ENCODE measurements at regions not wholly inside any gene's neighbourhood (a gene's known extent, or its start where the extent isn't known, plus 50 kb on each side); places are given as distances from the start of the nearest gene placed in this dataset.
"Not testable (repeated sequence)": the region's sequence is repeated elsewhere in the genome, so short reads cannot be mapped to it uniquely, and the experiment has no call there.

DNA sequence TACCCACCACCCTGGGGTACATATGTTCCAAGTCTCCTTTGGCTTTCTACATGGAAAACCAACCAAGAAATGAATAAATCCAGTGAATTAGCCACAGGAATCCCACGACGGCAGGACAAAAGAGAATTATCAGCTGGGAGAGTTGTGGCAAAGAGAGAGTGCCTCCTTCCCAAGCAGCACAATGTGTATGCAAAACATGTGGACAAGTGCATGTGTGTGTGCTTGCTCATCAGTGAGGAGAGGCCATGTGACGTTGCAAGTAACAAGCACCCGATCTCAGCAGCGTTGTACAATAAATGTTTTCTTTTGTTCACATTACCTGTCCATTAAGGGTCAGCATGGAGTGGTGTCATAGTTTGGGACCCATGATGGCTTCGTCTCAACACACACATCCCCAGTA lies 50.0 kb upstream of the EMX2 start:
- no peak for DNase-seq (ENCODE audit: low read depth in 2 of 2)

GRCh38 chr10:117488004-117488403 lies 54.5 kb upstream of the EMX2 start:
- DNase-seq (ENCODE audit: low read depth in 2 of 2), result no peak

GRCh38 chr10:117486606-117487005 lies 55.9 kb upstream of the EMX2 start:
- no peak for DNase-seq (ENCODE audit: low read depth in 2 of 2)

GRCh38 chr10:117483056-117483590 lies 59.4 kb upstream of the EMX2 start:
- no peak for DNase-seq (ENCODE audit: low read depth in 2 of 2)

DNA sequence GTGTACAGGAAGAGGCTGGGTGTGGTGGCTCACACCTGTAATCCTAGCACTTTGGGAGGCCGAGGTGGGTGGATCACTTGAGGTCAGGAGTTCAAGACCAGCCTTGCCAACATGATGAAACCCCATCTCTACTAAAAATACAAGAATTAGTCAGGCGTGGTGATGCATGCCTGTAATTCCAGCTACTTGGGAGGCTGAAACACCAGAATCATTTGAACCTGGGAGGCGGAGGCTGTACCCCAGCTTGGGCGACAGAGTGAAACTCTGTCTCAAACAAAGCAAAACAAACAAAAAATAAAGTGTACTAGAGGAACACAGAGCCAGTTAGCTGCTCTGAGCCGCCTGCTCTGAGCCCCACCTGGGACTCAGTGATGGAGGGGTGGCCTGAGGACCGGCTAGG lies 61.5 kb upstream of the EMX2 start:
- not testable (repeated sequence) for DNase-seq (ENCODE audit: low read depth in 2 of 2)

DNA sequence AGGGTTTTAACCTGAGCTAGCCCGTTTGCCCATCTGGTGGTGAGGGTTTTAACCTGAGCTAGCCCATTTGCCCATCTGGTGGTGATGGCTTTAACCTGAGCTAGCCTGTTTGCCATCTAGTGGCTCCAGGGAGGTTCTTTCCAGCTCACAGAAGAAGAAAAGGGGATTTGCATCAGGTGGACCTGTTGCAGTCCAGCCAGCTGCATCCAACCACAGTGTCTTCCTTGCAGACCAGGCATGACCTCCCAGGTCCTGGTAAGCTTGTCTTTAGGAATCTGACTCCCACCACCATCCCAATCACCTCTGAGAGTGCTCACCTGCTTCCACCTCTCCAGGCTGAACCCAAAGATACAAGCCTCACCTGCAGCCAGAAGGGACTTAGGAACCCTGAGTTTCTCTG lies 62.4 kb upstream of the EMX2 start:
- no peak for DNase-seq (ENCODE audit: low read depth in 2 of 2)

- no peak for DNase-seq (ENCODE audit: low read depth in 2 of 2)
These were observed 64.4 kb upstream of the EMX2 start for GRCh38 chr10:117477961-117478670.

GRCh38 chr10:117477211-117477947 lies 65.2 kb upstream of the EMX2 start:
- no peak for DNase-seq (ENCODE audit: low read depth in 2 of 2)

GRCh38 chr10:117476716-117477115 lies 65.8 kb upstream of the EMX2 start:
- DNase-seq (ENCODE audit: low read depth in 2 of 2), result no peak

GRCh38 chr10:117476281-117476680 lies 66.3 kb upstream of the EMX2 start:
- no peak for DNase-seq (ENCODE audit: low read depth in 2 of 2)

- DNase-seq (ENCODE audit: low read depth in 2 of 2), result no peak
These were observed 69.7 kb upstream of the EMX2 start for GRCh38 chr10:117472872-117473271.

GRCh38 chr10:117471344-117471874 lies 71.1 kb upstream of the EMX2 start:
- DNase-seq (ENCODE audit: low read depth in 2 of 2), result no peak

DNA sequence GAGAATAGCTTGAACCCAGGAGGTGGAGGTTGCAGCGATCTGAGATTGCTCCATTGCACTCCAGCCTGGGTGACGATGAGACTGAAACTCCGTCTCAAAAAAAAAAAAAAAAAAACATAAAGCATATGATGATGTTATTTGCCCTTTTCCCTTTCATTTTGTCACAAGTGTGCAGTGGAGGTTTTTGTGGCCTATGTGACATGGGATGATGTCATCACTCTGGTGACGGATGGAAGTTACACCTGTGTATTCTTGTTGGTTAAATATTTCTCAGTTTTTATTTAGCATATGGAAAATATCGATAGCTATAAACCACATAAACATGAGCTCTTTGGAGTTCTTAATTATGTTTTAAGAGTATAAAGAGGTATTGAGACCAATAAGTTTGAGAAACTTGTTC lies 71.8 kb upstream of the EMX2 start:
- DNase-seq (ENCODE audit: low read depth in 2 of 2), result no peak

- DNase-seq (ENCODE audit: low read depth in 2 of 2), result no peak
These were observed 73.9 kb upstream of the EMX2 start for GRCh38 chr10:117468665-117469064.

DNA sequence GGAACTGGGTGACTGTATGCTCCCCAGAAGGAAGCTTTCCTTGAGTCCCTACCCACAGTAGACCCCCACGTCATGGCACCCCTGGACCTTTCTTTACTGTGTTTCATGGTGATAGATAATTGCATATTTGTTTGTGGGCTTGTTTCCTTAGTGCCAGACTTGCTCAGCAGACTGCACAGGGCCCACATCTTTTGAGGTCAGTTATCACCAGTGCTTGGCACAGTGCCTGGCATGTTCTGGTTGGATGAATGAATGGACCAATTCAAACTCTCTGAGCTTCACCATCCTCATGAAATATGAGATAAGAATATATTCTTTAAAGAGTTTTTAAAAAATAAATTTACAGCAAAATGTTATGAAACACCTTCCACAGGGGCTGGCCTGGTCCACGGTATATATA lies 78.4 kb upstream of the EMX2 start:
- DNase-seq (ENCODE audit: low read depth in 2 of 2), result no peak

DNA sequence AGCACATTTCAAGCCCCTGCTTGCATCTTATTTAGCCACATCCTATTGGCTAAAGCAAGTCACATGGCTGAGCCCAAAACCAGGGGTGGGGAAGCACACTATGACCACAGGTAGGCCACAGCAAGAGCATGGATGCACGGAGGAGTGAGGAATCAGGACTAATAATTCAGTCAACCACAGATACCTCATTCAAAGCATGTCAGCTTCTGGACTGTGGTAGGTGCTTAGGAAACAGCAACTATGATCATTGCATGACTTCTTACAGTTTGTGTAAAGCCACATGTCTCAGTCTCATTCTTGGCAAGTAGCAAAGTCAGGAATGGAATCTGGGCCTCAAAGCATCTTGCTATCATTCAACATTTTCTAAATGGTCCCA lies 79.0 kb upstream of the EMX2 start:
- no peak for DNase-seq (ENCODE audit: low read depth in 2 of 2)

DNA sequence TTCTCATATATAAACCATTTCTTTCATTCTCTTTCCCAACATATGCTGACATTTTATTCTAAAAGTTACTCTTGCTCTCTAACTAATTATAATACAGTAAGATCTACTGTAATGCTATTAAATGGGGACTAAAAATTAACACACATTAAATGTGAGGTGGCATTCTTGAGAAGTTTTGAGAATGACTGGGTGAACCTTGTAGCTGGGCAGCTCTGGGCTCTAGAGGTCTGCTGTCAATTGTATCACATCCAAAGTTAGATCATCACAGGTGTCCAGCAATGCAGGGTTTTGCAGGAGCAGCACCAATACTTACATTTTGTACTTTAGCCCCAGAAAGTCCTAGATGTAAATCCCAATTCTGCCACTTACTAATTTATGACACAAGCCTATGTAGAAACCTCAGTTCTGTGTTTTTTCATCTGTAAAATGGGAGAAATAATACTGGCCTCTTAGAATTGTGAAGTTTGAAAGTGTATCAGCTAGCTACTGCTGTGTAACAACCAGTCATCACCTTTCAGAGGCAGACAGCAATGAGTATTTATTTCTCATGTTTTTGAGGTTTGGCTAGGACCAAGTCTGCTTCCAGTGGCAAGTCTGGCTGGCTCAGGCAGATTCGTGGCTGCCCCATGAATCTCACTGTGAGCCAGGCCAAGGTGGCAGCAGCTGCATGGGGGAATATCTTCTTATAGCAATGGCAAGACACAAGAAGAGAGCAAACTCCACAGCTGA lies 79.6 kb upstream of the EMX2 start:
- DNase-seq (ENCODE audit: low read depth in 2 of 2), result no peak

DNA sequence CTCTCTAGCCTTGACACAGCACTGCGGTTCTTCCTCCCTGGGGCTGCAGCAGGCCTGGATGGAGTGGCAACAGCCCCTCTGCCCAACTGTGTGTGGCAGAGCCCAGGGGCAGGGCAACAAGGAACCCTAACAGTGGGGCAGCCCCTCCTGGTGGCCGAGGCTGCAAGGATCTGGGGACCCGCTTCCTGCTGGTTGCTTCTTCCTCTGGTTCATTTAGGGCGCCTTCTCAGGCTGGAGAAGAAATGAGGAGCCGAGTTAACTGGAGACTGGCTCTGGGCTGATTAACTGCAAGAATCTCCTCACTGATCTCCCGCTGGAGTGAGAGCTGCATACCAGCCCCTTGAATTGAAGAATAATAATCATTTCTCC lies 80.1 kb upstream of the EMX2 start:
- no peak for DNase-seq (ENCODE audit: low read depth in 2 of 2)

DNA sequence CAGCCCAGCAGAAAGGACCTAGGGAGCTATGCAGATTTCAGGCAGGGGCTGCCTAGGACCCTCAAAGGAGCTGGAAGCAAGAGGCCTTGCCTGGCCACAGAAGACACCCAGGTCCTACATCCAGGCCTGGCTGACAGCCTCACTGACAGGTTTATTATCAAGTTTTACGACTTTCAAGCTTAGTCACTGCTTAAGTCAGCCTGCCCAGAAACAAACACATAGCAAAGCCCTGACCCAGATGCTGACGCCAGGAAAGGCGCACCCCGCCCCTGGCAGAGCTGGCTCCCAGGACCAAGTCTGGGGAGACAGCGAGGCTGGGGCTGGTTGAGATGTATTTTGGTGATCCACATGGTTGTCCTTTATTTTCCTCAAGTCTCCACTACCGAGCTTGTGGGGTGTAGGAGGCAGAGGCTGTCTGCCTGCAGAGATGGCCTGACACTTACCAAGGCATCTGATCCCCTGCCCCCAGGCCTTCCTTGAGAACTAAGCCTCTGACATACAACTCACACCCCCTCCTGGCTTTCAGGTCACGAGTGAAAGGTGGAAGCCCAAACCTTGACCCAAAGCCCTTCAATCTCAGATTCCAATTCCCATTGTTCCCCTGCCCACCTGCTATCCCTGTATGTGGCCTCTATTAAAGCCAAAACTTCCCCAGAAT lies 80.7 kb upstream of the EMX2 start:
- no peak for DNase-seq (ENCODE audit: low read depth in 2 of 2)

DNA sequence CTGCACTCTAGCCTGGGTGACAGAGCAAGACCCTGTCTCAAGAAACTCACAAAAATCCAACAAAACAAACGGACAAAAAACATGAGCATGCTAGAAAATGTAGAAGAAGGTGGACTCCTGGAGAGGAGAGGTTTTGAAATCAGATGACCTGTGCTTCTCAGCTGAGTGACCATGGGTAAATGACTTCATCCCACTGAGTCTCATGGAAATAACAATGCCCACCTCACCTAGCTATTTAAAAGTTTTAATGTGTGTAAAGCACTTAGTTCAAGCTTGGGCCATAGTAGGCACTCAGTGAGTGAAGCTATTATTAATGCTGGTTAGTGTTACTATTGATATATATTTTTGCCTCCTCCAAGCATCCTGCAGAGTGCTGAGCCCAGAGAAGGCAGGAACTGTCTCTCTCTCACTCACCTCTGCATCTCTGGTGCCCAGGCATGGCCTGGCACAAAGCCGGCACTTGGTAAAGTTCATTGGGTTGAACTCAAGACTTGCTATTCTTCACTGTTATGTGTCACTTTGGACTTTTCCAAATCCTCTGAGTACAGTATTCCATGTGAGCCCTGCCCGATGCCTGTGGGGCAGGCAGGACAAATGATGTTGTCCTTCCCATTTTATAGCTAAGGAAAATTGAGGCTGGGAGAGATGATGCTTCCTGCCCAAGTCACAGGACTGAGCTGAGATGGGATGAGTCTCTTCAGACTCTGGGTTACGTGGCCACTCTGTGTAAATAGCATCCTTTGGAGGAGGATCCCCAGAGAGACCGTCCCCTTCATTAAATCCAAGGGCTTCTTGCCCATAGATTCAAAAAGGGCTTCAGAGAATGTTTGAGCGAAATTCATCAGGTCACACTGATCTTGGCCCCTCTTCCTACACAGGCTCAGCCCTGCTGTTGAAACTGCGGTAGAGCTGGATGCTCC lies 81.4 kb upstream of the EMX2 start:
- DNase-seq (ENCODE audit: low read depth in 2 of 2), result no peak

DNA sequence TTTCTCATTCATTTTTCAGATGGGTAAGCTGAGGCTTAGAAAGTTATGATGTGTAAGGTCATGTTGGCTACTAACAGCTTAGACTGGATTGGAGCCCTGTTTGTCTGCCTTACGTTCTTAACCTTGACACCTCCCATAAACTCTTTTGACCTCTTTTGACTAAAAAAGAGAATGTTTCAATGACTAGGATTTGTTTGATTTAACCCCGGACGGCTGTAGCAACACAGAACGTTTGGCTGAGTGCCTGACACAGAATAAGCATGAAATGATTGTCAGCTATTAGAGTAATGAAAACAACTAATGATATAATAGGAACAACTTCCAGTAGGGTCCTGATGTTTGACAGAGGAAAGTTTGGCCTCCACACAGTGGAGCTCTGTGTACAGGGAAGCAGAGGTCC lies 83.3 kb upstream of the PDZD8 start:
- DNase-seq (ENCODE audit: low read depth in 2 of 2), result no peak
